H9 (cell line): ENCODE measurements at regions not wholly inside any gene's neighbourhood (a gene's known extent, or its start where the extent isn't known, plus 50 kb on each side); places are given as distances from the start of the nearest gene placed in this dataset.

Experiments
- DNase-seq: peaks from one replicate; pipeline ENCODE4 v3.0.0-alpha.2; 2017
- H2AFZ ChIP-seq: one replicate; pipeline ENCODE4 v1.6.1; 2013; ENCODE audit warnings: mild to moderate bottlenecking, low read length, control low read depth, moderate library complexity
- H2AK5ac ChIP-seq: 2 replicates; pipeline ENCODE4 v1.6.1; 2013; ENCODE audit warnings: low read length, control low read depth, mixed read lengths; ENCODE audit not compliant: insufficient read length
- H2BK120ac ChIP-seq: one replicate; pipeline ENCODE4 v1.6.1; 2013; ENCODE audit warnings: low read depth, mild to moderate bottlenecking, low read length, control low read depth, inconsistent platforms; ENCODE audit not compliant: poor library complexity, severe bottlenecking
- H2BK12ac ChIP-seq: 2 replicates; pipeline ENCODE4 v1.6.1; 2013; ENCODE audit warnings: low read length, control low read depth, mixed read lengths, low read depth; ENCODE audit not compliant: insufficient read length
- H2BK15ac ChIP-seq: 2 replicates; pipeline ENCODE4 v1.6.1; 2013; ENCODE audit warnings: low read depth, low read length, control low read depth
- H2BK20ac ChIP-seq: one replicate; pipeline ENCODE4 v1.6.1; 2013; ENCODE audit warnings: low read depth, mild to moderate bottlenecking, low read length, control low read depth, inconsistent platforms; ENCODE audit not compliant: poor library complexity, severe bottlenecking
- H2BK5ac ChIP-seq: 2 replicates; pipeline ENCODE4 v1.6.1; 2013; ENCODE audit warnings: low read length, control low read depth, mixed read lengths; ENCODE audit not compliant: insufficient read length
- H3K14ac ChIP-seq: 2 replicates; pipeline ENCODE4 v1.6.1; 2013; ENCODE audit warnings: low read length, control low read depth; ENCODE audit not compliant: insufficient read depth
- H3K18ac ChIP-seq: 2 replicates; pipeline ENCODE4 v1.6.1; 2013; ENCODE audit warnings: low read depth, mild to moderate bottlenecking, mixed read lengths, low read length, control low read depth; ENCODE audit not compliant: insufficient read length
- H3K23ac ChIP-seq: 2 replicates; pipeline ENCODE4 v1.6.1; 2013; ENCODE audit warnings: low read length, control low read depth, mixed read lengths, low read depth; ENCODE audit not compliant: insufficient read length
- H3K23me2 ChIP-seq: 2 replicates; pipeline ENCODE4 v1.6.1; 2013; ENCODE audit warnings: low read depth, mild to moderate bottlenecking, mixed read lengths, low read length, control low read depth; ENCODE audit not compliant: insufficient read length, poor library complexity, severe bottlenecking
- H3K27ac ChIP-seq: 2 replicates; pipeline ENCODE4 v1.5.1; 2013; ENCODE audit warnings: low read length, control low read depth, mixed read lengths, low read depth; ENCODE audit not compliant: insufficient read length
- H3K27me3 ChIP-seq: 2 replicates; pipeline ENCODE4 v1.6.1; 2013; ENCODE audit warnings: low read length, control low read depth, inconsistent platforms; ENCODE audit not compliant: insufficient read depth
- H3K4ac ChIP-seq: 2 replicates; pipeline ENCODE4 v1.6.1; 2013; ENCODE audit warnings: low read depth, mild to moderate bottlenecking, control low read depth, inconsistent platforms, low read length, moderate library complexity
- H3K4me1 ChIP-seq: 2 replicates; pipeline ENCODE4 v1.6.1; 2013; ENCODE audit warnings: low read length, control low read depth, inconsistent platforms; ENCODE audit not compliant: insufficient read depth
- H3K4me2 ChIP-seq: 2 replicates; pipeline ENCODE4 v1.6.1; 2013; ENCODE audit warnings: low read length, control low read depth, mixed read lengths; ENCODE audit not compliant: insufficient read length, insufficient read depth
- H3K56ac ChIP-seq: 2 replicates; pipeline ENCODE4 v1.6.1; 2013; ENCODE audit warnings: low read depth, mild to moderate bottlenecking, mixed read lengths, low read length, control low read depth; ENCODE audit not compliant: insufficient read length
- H3K79me1 ChIP-seq: 2 replicates; pipeline ENCODE4 v1.6.1; 2013; ENCODE audit warnings: low read depth, mild to moderate bottlenecking, moderate library complexity, low read length, control low read depth, inconsistent platforms; ENCODE audit not compliant: insufficient read depth, poor library complexity, severe bottlenecking
- H3K79me2 ChIP-seq: 2 replicates; pipeline ENCODE4 v1.6.1; 2013; ENCODE audit warnings: low read length, control low read depth, inconsistent platforms; ENCODE audit not compliant: insufficient read depth
- H3K9ac ChIP-seq: 2 replicates; pipeline ENCODE4 v1.6.1; 2013; ENCODE audit warnings: low read length, control low read depth, mixed read lengths; ENCODE audit not compliant: insufficient read length; ENCODE audit errors: extremely low read depth
- H3K9me3 ChIP-seq: one replicate; pipeline ENCODE4 v1.6.1; 2013; ENCODE audit warnings: low read depth, low read length, inconsistent platforms; ENCODE audit not compliant: control insufficient read depth
- H3T11ph ChIP-seq: one replicate; pipeline ENCODE4 v1.6.1; 2013; ENCODE audit warnings: mild to moderate bottlenecking, low read length, control low read depth, inconsistent platforms
- H4K20me1 ChIP-seq: one replicate; pipeline ENCODE4 v1.6.1; 2013; ENCODE audit not compliant: control insufficient read depth, insufficient read length, insufficient read depth
- H4K5ac ChIP-seq: 2 replicates; pipeline ENCODE4 v1.6.1; 2013; ENCODE audit warnings: low read depth, mild to moderate bottlenecking, mixed read lengths, low read length, control low read depth; ENCODE audit not compliant: insufficient read length
- H4K8ac ChIP-seq: replicated peaks from 2 replicates; pipeline ENCODE4 v1.6.1; 2013; ENCODE audit warnings: low read length, control low read depth, mixed read lengths, low read depth; ENCODE audit not compliant: insufficient read length
- H4K91ac ChIP-seq: 2 replicates; pipeline ENCODE4 v1.6.1; 2013; ENCODE audit warnings: low read depth, mild to moderate bottlenecking, moderate library complexity, mixed read lengths, low read length, control low read depth; ENCODE audit not compliant: insufficient read length
- H3K27ac Mint-ChIP-seq, 3 experiments: 2 replicates in 2 of 3; 3 replicates in 1 of 3; pipeline ENCODE4 v1.8.0; 2020 to 2021; ENCODE audit warnings: mixed read lengths in 3 of 3, mild to moderate bottlenecking in 1 of 3, moderate library complexity in 1 of 3
- H3K27me3 Mint-ChIP-seq: 2 replicates; pipeline ENCODE4 v1.8.0; 2021; ENCODE audit warnings: low read depth, mild to moderate bottlenecking, moderate library complexity, mixed read lengths
- H3K36me3 Mint-ChIP-seq, 3 experiments: 2 replicates in 2 of 3; 3 replicates in 1 of 3; pipeline ENCODE4 v1.8.0; 2020 to 2021; ENCODE audit warnings: low read depth in 3 of 3, mixed read lengths in 3 of 3; ENCODE audit not compliant: insufficient read depth in 1 of 3
- H3K4me1 Mint-ChIP-seq, 2 experiments: 2 replicates each; pipeline ENCODE4 v1.8.0; 2020; ENCODE audit warnings: mixed read lengths in 2 of 2
- H3K4me3 Mint-ChIP-seq, 2 experiments: 2 replicates in 1 of 2; 3 replicates in 1 of 2; pipeline ENCODE4 v1.8.0; 2020 to 2021; ENCODE audit warnings: mild to moderate bottlenecking in 2 of 2, mixed read lengths in 2 of 2, moderate library complexity in 1 of 2
- H3K9me3 Mint-ChIP-seq, 2 experiments: 2 replicates in 1 of 2; 3 replicates in 1 of 2; pipeline ENCODE4 v1.8.0; 2020; ENCODE audit warnings: mild to moderate bottlenecking in 2 of 2, mixed read lengths in 2 of 2, moderate library complexity in 1 of 2
- WGBS: extraction: QIAGEN DNeasy Blood & Tissue Kit; methylation state at CpG from one replicate; pipeline ENCODE4 v1.1.7; 2013; ENCODE audit warnings: missing lambda C conversion rate, low lambda C conversion rate, mixed read lengths; ENCODE audit not compliant: insufficient read length; ENCODE audit errors: extremely low coverage; 5-methylcytosine and 5-hydroxymethylcytosine counted together
- TF ChIP-seq, protein P1 (sequence below): fragments of 200-600 bp; sonication (generic); conservative IDR thresholded peaks from 3 replicates; pipeline ENCODE4 v1.8.0; 2021; ENCODE audit warnings: antibody characterized with exemption, mild to moderate bottlenecking

DNA sequence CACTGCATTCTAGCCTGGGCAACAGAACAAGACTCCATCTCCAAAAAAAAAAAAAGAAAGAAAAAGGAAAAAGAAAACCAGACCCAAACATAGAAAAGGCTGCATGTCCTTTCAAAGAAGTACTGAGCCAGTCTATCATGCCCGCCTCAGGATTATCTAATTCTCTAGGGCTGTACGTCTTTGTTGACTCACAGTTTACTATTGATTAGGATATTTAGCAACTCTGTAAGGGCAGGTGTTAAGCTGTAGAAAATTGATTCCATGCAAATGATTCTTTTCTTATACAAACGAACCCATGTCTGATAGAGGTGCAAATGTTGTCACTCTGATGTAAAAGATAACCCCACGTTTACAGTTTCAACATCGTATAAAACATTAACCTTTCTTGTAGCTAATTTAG lies 209.0 kb downstream of the TTLL2 start:
- WGBS = no CpG with 5 or more reads among the region's 5 CpGs
- H3K4me1 Mint-ChIP-seq = peaks cover 36 to 46% of the 10 kb centered on the region in 2 experiments

More for the DNA sequence above, 209.0 kb downstream of the TTLL2 start:
- Histone ChIP-seq H3K4ac (no peak overlapping the region), H3K9me3 (no peaks in the 10 kb centered on the region), H4K8ac (no peak overlapping the region), H2BK5ac (no peak overlapping the region), H2AK5ac (no peak overlapping the region), H3K4me2 (no peak overlapping the region), H3K23ac (no peak overlapping the region), H3T11ph (no peak overlapping the region), H3K18ac (no peak overlapping the region), H2AFZ (no peak overlapping the region), H4K91ac (no peak overlapping the region), H3K27me3 (peaks cover 8% of the 10 kb centered on the region; the same call in 1 of the 2 replicates), H2BK12ac (no peak overlapping the region), H3K56ac (no peak overlapping the region), H2BK120ac (no peak overlapping the region), H4K20me1 (no peaks in the 10 kb centered on the region), H3K27ac (no peak overlapping the region), H3K4me1 (no peaks in the 10 kb centered on the region), H4K5ac (no peak overlapping the region), H2BK20ac (no peak overlapping the region), H3K23me2 (no peaks in the 10 kb centered on the region), H3K79me2 (no peaks in the 10 kb centered on the region), H3K9ac (no peak overlapping the region), H3K14ac (no peak overlapping the region), H3K79me1 (no peaks in the 10 kb centered on the region), H2BK15ac (no peak overlapping the region)
- H3K27me3 Mint-ChIP-seq = peaks cover 61% of the 10 kb centered on the region
- DNase-seq = no peak
- no peak overlapping the region; a peak in 1 of 5 replicates for H3K4me3 Mint-ChIP-seq
- peaks cover 2 to 25% (median 2%) of the 10 kb centered on the region in 3 experiments; a peak in 5 of 7 replicates for H3K36me3 Mint-ChIP-seq
- peaks cover 10 to 25% of the 10 kb centered on the region in 2 experiments for H3K9me3 Mint-ChIP-seq
- TF ChIP-seq, protein P1, sequence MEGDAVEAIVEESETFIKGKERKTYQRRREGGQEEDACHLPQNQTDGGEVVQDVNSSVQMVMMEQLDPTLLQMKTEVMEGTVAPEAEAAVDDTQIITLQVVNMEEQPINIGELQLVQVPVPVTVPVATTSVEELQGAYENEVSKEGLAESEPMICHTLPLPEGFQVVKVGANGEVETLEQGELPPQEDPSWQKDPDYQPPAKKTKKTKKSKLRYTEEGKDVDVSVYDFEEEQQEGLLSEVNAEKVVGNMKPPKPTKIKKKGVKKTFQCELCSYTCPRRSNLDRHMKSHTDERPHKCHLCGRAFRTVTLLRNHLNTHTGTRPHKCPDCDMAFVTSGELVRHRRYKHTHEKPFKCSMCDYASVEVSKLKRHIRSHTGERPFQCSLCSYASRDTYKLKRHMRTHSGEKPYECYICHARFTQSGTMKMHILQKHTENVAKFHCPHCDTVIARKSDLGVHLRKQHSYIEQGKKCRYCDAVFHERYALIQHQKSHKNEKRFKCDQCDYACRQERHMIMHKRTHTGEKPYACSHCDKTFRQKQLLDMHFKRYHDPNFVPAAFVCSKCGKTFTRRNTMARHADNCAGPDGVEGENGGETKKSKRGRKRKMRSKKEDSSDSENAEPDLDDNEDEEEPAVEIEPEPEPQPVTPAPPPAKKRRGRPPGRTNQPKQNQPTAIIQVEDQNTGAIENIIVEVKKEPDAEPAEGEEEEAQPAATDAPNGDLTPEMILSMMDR = no peak
- H3K27ac Mint-ChIP-seq = 0 out of 7 replicates have a peak overlapping the region, but pooled peaks of 1 of the 3 experiments have one; percentile 49
